Muscle of arm (tissue), 1 donor: ENCODE measurements at regions not wholly inside any gene's neighbourhood (a gene's known extent, or its start where the extent isn't known, plus 50 kb on each side); places are given as distances from the start of the nearest gene placed in this dataset.

Source experiments
- DNase-seq: peaks from one replicate; pipeline ENCODE4 v3.0.0-alpha.2; 2013

DNA sequence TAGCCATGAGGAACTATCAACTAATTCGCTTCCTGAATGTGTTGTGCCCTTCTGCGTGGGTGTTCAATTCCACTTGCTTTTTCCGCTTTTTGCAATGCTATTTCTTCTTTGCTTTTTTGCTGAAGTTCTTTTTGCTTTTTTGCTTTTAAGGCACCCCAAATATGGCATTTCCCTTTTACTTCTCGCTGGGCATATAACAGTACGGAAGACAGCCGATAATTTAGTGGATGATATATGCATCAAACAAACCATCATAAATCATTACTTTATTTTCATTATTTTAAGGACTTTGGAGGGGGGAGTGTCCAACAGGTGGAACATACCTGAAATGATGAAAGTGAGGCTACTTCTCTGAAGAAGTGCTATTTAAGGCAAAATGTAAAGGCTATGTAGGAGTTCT, 277.0 kb upstream of the MTPN start:
- DNase-seq: no peak

DNA sequence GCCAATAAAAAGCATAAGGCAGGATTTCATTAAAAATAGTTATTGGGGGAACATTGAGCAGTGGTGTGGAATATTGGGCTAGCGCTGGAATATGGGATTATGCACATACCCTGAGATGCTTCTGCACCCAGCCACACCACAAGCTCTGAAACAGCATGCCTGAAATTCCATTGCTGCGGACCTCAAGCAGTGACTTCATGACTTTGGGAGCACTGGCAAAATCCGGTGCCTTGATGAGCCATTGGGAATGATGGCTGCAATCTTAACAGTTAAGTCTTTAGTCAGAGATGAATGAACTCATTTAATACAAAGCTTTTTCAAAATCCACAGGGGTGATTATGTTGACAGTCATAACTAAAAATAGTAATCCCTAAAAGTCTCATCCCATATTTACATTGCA, 274.7 kb upstream of the MTPN start:
- no peak for DNase-seq

GRCh38 chr7:136247211-136247610, 270.1 kb upstream of the MTPN start:
- DNase-seq: no peak

- no peak for DNase-seq
These were observed 268.3 kb upstream of the MTPN start for GRCh38 chr7:136245327-136246004.

- DNase-seq: no peak
These were observed 256.9 kb upstream of the MTPN start for GRCh38 chr7:136234040-136234439.

DNA sequence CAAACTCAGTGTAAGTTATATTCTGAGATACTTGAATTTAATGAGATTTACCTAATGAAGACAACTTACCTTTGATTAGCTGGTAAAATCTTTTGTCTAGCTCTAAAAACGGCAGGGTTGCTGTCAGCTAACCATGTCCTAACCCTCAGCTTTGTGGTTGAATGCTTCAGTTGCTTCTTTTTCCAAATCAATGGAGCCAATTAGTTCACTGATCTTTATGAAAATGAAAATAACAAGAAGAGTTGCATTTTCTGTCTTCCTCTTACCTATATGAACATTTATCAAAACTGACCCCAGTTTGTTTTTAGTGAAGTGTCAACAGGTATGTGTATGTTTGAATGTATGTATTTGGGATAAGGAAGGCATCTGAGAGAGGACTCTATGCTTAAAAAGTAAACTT, 253.1 kb upstream of the MTPN start:
- no peak for DNase-seq

GRCh38 chr7:136229790-136230189, 252.6 kb upstream of the MTPN start:
- no peak for DNase-seq

DNA sequence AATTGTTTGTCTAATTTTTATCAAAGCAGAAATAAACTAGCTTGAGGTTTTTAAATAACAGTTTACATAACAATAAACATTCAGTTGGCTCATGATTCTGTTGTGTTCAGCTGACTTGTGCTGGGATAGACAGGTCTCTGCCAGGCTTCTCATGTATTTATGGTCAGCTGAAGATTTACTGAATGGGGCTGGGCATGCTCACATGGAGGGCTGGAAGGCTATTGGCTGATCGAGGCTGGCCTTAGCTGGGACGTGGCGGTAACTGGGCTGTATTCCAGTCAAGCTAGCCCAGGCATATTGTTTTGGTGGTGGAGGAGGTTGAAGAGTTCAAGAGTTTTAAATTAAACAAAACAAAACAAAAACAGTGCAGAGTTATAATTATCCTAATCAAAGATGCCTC, 251.0 kb upstream of the MTPN start:
- DNase-seq: no peak

DNA sequence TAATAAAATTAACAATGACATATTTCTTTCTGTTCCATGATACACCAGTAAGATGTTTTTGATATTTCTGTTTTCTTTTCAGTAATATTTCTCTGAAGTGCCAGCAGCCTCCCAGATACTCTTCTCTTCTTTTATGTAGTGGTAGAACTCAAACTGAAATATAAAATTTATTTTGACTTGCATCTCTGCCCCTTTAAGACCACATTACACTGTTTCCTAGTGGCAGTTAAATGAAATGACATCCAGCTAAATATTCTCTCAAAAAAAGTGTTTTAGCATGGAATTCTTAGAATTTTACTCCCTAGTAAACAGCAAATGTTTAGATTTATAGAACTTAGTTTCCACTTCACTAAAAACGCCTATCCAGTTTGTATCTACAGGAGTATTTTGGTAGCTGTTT, 237.2 kb upstream of the MTPN start:
- no peak for DNase-seq

DNA sequence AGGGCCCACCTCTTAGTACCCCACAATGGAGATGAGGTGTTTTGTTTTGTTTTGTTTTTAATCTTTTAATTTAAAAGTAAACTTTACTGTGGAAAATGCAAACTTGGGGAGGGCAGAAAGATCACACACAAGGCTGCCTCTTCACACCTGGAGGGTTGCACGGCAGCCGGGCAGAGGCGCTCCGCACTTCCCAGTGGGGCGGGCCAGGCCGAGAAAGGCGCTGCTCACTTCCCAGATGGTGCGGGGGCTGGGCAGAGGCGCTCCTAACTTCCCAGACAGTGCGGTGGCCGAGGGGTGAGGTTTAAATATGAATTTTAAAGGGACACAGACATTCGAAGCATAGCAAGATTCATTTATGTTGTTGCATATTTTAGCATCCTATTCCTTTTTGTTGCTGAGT, 235.9 kb upstream of the MTPN start:
- no peak for DNase-seq

DNA sequence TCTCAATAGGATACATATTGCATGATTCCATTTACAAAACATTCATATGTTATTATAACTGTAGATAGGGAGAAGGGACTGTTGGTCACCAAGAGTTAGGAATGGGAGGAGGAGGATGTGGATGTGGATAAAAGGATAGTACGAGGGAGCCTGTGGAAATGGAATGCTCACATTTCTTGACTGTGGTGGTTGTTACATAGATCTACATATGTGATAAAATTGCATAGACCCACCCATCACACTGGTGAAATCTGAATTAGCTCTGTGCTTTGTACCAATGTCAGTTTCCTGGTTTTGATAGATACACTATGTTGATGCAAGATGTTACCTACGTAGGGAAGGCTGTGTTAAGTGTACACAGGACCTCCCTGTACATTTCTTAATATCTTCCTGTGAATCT, 233.5 kb upstream of the MTPN start:
- no peak for DNase-seq

- no peak for DNase-seq
These were observed 232.9 kb upstream of the MTPN start for GRCh38 chr7:136210079-136210478.

DNA sequence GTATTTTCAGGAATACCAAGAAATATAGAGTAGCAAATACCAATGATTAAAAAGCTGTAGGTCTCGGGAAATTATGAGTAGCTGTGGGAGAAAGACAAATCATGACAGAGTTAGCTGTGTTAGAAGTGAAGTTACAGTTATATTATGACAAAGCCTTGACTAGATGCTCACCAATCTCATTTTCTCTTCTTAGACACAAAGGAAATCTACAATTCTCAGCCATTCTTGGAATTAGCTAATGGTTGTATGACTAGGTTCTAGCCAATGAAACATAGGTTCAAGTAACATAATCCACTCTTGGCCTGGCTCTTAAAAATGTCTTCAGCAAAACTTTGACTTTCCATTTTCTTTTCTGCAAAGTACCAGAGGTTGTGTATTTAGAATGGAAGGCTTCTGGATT, 228.8 kb upstream of the MTPN start:
- no peak for DNase-seq

DNA sequence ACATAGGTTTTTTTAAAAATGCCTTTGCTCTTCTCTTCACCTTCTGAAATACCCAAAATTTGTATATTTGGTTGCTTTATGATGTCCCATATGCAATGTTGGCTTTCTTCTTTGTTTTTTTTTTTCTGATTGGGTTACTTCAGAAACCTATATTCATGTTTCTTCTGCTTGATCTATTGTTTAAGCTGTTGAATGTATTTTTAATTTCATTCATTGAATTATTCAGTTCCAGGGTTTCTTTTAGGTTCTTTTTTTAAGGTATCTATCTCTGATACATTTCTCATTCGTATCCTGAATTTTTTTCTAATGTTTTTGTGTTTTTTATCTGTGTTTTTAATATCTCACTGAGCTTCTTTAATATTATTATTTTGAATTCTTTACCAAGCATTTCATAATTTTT, 221.0 kb upstream of the MTPN start:
- DNase-seq: no peak

DNA sequence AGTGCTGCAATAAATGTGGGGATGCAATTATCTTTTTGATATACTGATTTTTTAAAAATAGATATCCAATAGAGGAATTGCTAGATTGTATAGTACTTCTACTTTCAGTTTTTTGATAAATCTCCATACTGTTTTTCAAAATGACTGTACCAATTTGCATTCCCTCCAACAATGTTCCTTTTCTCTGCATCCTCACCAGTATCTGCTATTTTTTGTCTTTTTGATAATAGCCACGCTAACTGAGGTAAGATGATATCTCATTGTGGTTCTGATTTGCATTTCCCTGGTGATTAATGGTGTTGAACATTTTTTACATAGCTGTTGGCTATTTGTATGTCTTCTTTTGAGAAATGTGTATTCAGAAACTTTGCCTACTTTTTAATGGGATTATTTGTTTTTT, 217.7 kb upstream of the MTPN start:
- no peak for DNase-seq

DNA sequence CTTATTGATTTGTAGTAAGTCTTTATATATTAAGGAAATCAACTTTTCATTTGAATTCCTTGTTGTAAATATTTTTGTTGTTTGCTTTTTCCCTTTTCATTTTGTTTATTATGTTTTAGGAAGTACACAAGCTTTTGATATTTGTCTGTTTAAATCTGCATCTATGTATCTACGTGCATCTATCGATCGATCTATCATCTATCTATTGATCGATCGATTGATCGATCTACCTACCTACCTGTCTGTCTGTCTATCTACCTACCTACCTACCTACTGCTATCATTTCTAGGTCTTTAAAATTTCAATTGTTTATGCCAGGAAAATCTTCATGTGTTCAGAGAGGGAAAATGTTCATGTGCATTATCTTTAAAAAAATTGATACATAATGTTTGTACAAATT, 216.8 kb upstream of the MTPN start:
- no peak for DNase-seq

- no peak for DNase-seq
These were observed 212.4 kb upstream of the MTPN start for GRCh38 chr7:136189506-136189998.

DNA sequence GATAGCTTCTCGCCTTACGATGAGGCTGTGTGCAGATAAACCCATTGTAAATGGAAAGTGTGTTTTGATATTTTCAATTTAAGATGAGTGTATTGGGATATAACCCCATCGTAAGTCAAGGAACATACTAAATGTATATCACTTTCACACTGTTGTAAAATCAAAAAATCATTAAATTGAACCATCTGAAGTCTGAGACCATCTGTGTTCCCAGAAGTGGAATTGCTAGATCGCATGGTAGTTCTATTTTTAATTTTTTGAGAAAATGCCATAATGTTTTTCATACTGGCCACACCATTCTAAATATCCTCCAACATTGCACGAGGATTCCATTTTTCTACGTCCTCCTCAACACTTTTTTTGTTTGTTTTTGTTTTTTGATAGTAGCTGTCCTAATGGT, 209.1 kb upstream of the MTPN start:
- no peak for DNase-seq

GRCh38 chr7:136184719-136185118, 207.6 kb upstream of the MTPN start:
- DNase-seq: no peak

- DNase-seq: peak; percentile 3
These were observed 206.8 kb upstream of the MTPN start for GRCh38 chr7:136183981-136184380.

DNA sequence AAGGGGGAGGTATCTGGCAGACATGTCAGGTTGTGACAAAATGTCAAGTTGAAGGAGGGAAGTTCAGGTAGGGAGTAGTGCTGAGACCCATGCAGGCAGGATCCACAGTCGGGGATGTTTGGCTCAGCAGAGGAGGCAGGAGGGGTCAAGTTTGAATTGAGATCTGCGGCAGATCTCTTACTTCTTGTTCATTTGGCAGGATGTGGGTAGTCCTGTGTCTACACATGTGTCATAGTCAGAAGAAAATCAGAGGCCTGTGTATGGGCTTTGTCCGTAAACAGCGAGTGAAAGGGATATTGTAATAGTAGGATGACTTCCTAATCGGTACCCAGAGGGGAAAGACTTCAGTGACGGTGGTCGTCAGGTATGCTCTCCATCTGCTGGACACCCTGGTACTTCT, 203.8 kb upstream of the MTPN start:
- DNase-seq: no peak

DNA sequence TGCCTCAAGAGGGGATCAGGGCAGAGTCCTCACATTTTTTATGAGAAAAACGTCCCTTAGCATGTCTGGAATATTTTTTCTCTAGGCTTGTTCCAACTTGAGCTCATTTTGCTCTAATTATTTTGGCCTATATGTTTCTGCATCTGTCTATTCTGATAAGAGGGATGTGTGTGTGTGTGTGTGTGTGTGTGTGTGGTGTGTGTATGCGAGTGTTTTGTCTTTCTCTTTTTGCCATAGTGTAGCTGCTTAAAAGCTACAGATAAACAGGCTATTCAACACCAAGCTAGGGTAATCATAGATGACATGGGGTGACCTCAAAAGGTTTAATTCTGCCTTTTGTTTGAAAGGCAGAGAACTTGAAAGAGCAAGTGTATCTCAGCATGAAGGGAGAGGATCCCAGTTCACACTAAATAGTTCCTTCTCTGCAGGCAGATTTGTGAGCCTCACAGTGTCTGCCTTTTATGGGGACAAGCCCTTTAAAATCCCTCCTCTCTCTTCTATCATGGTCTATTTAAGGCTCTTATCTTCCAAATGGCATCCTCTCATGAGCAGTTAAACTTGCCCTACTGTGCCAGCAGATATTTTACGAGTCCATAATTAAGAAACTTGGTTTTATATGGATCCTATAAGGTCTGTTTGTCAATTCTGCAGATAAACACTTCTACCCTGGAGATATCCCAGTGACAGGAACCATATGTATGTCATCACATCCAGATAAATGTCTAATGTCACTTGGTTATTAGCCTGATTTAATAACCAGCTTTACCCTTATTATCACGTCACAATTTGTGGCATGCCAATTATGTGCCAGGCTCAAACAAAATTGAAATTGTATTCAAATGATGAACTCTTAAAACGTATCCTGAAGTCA, 202.9 kb upstream of the MTPN start:
- DNase-seq: no peak

- no peak for DNase-seq
These were observed 202.0 kb upstream of the MTPN start for GRCh38 chr7:136179154-136179553.
